HFFc6 (cell line): ENCODE measurements at regions not wholly inside any gene's neighbourhood (a gene's known extent, or its start where the extent isn't known, plus 50 kb on each side); places are given as distances from the start of the nearest gene placed in this dataset.

Source experiments
- DNase-seq: peaks from one replicate; pipeline ENCODE4 v3.0.0-alpha.2; 2018
- H3K27ac Mint-ChIP-seq: 2 replicates; pipeline ENCODE4 v1.8.0; 2020; ENCODE audit warnings: mild to moderate bottlenecking, mixed read lengths
- H3K27me3 Mint-ChIP-seq: 2 replicates; pipeline ENCODE4 v1.8.0; 2021; ENCODE audit warnings: mild to moderate bottlenecking, moderate library complexity, mixed read lengths; ENCODE audit not compliant: insufficient read depth
- H3K36me3 Mint-ChIP-seq: 2 replicates; pipeline ENCODE4 v1.8.0; 2021; ENCODE audit warnings: low read depth, mixed read lengths
- H3K4me1 Mint-ChIP-seq: 2 replicates; pipeline ENCODE4 v1.8.0; 2020; ENCODE audit warnings: low read depth, mixed read lengths
- H3K4me3 Mint-ChIP-seq: 2 replicates; pipeline ENCODE4 v1.8.0; 2020; ENCODE audit warnings: mild to moderate bottlenecking, moderate library complexity, mixed read lengths
- H3K9me3 Mint-ChIP-seq: 2 replicates; pipeline ENCODE4 v1.8.0; 2020; ENCODE audit warnings: mild to moderate bottlenecking, mixed read lengths
- TF ChIP-seq, protein P1 (sequence below): fragments of 200-600 bp; sonication (generic); IDR thresholded peaks from 2 replicates; pipeline ENCODE4 v1.5.0; 2021; ENCODE audit warnings: antibody characterized with exemption, mild to moderate bottlenecking

- no peaks in the 10 kb centered on the region for H3K9me3 Mint-ChIP-seq
- H3K36me3 Mint-ChIP-seq, result no peaks in the 10 kb centered on the region
- H3K4me3 Mint-ChIP-seq, result no peak overlapping the region
- TF ChIP-seq, protein P1, sequence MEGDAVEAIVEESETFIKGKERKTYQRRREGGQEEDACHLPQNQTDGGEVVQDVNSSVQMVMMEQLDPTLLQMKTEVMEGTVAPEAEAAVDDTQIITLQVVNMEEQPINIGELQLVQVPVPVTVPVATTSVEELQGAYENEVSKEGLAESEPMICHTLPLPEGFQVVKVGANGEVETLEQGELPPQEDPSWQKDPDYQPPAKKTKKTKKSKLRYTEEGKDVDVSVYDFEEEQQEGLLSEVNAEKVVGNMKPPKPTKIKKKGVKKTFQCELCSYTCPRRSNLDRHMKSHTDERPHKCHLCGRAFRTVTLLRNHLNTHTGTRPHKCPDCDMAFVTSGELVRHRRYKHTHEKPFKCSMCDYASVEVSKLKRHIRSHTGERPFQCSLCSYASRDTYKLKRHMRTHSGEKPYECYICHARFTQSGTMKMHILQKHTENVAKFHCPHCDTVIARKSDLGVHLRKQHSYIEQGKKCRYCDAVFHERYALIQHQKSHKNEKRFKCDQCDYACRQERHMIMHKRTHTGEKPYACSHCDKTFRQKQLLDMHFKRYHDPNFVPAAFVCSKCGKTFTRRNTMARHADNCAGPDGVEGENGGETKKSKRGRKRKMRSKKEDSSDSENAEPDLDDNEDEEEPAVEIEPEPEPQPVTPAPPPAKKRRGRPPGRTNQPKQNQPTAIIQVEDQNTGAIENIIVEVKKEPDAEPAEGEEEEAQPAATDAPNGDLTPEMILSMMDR, result no peak
- no peaks in the 10 kb centered on the region for H3K4me1 Mint-ChIP-seq
- no peaks in the 10 kb centered on the region for H3K27me3 Mint-ChIP-seq
- no peak for DNase-seq
- no peak overlapping the region for H3K27ac Mint-ChIP-seq
Observed at GRCh38 chrX:82912382-82912781, 595.7 kb upstream of the POU3F4 start.

GRCh38 chrX:82934980-82935379 lies 573.1 kb upstream of the POU3F4 start:
- no peak for DNase-seq
- Mint-ChIP-seq H3K27ac (no peak overlapping the region), H3K4me1 (no peaks in the 10 kb centered on the region), H3K27me3 (no peaks in the 10 kb centered on the region), H3K36me3 (no peaks in the 10 kb centered on the region), H3K4me3 (no peak overlapping the region), H3K9me3 (peaks cover 4% of the 10 kb centered on the region; the same call in 1 of the 2 replicates)
- TF ChIP-seq, protein P1, result no peak

- Mint-ChIP-seq H3K9me3 (peaks cover 10% of the 10 kb centered on the region; the same call in 1 of the 2 replicates), H3K36me3 (no peaks in the 10 kb centered on the region), H3K4me1 (no peaks in the 10 kb centered on the region), H3K27ac (no peak overlapping the region), H3K4me3 (no peak overlapping the region), H3K27me3 (no peaks in the 10 kb centered on the region)
- DNase-seq, result no peak
- TF ChIP-seq, protein P1, result no peak
Observed at GRCh38 chrX:82945332-82945731, 562.8 kb upstream of the POU3F4 start.

DNA sequence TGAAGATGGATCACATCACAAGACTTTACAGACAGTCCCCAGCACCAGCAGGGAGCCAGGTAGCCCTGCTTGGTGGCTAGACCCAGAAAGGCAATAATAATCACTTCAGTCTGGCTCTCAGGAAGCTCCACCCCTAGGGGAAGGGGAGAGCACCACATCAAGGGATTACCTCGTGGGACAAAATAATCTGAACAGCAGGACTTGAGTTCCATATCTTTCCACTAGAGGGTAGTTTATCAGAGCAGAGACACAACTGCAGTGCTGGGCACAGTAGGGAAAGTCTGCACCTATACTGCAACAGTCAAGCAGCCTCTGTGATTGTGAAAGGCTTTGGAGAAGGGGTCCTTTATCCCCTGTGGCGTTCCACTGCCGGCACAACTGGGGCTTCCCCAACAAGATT lies 547.0 kb upstream of the POU3F4 start:
- Mint-ChIP-seq H3K4me3 (no peak overlapping the region), H3K4me1 (no peaks in the 10 kb centered on the region), H3K36me3 (no peaks in the 10 kb centered on the region), H3K27me3 (no peaks in the 10 kb centered on the region), H3K27ac (no peak overlapping the region), H3K9me3 (peaks cover 5% of the 10 kb centered on the region)
- TF ChIP-seq, protein P1, result no peak
- no peak for DNase-seq

DNA sequence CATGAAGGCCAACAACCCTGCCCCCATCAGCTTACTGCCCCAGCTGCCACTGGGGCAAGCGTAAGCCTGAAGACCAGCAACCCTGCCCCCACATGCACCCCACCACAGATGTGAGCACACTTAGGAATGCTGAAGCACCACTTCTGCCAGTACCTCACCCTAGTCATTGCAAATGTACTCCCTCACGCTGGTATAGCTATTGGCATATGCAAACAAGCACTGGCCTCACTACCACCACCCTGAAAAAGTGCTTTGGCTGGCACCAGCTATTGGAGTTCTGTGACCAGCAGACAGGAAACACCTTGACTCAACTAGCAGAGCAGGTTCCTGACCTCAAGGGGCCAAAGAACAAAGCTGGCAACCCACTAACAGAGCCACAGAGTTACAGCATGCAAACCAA lies 534.4 kb upstream of the POU3F4 start:
- H3K27ac Mint-ChIP-seq, result no peak overlapping the region
- TF ChIP-seq, protein P1, result no peak
- H3K4me1 Mint-ChIP-seq, result no peaks in the 10 kb centered on the region
- peaks cover 12% of the 10 kb centered on the region; the same call in 1 of the 2 replicates for H3K9me3 Mint-ChIP-seq
- no peak overlapping the region for H3K4me3 Mint-ChIP-seq
- DNase-seq, result no peak
- H3K36me3 Mint-ChIP-seq, result no peaks in the 10 kb centered on the region
- no peaks in the 10 kb centered on the region; the same call in 1 of the 2 replicates for H3K27me3 Mint-ChIP-seq

DNA sequence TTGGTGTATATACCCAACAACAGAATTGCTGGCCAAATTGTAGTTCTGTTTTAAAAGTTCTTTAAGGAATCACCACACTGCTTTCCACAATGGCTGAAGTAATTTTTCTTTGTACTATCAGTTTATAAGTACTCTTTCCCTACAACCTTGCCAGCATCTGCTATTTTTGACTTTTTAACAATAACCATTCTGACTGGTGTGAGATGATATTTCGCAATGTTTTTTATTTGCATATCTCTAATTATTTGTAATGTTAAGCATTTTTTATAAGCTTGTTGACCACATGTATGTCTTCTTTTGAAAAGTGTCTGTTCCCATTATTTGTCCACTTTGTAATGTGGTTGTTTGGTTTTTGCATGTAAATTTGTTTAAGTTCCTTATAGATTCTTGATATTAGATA lies 509.9 kb upstream of the POU3F4 start:
- H3K36me3 Mint-ChIP-seq, result no peaks in the 10 kb centered on the region
- H3K27me3 Mint-ChIP-seq, result no peaks in the 10 kb centered on the region; the same call in 1 of the 2 replicates

More for the DNA sequence above, 509.9 kb upstream of the POU3F4 start:
- H3K27ac Mint-ChIP-seq, result no peak overlapping the region
- no peak for DNase-seq
- H3K4me3 Mint-ChIP-seq, result no peak overlapping the region
- TF ChIP-seq, protein P1, result no peak
- peaks cover 5% of the 10 kb centered on the region; the same call in 1 of the 2 replicates for H3K9me3 Mint-ChIP-seq
- no peaks in the 10 kb centered on the region for H3K4me1 Mint-ChIP-seq
